Astrocyte (in vitro differentiated cells and primary cell): ENCODE measurements at regions not wholly inside any gene's neighbourhood (a gene's known extent, or its start where the extent isn't known, plus 50 kb on each side); places are given as distances from the start of the nearest gene placed in this dataset.

Experiments used
- DNase-seq: peaks from one replicate; pipeline ENCODE4 v3.0.0-alpha.2; 2010; ENCODE audit warnings: low read depth
- FAIRE-seq: peaks from 2 replicates; lab custom pipeline; 2011; peaks lifted over from hg19 to GRCh38; lab: Jason Lieb, UNC
- H2AFZ ChIP-seq: 2 replicates; pipeline ENCODE4 v1.6.0; 2012; ENCODE audit warnings: low read depth, low read length, inconsistent platforms
- H3K27ac ChIP-seq: 2 replicates; pipeline ENCODE4 v1.5.1; 2011; ENCODE audit warnings: low read depth, low read length, inconsistent platforms
- H3K27me3 ChIP-seq: 2 replicates; pipeline ENCODE4 v1.6.0; 2011; ENCODE audit warnings: low read length, inconsistent platforms; ENCODE audit not compliant: insufficient read depth
- H3K36me3 ChIP-seq: 2 replicates; pipeline ENCODE4 v1.5.1; 2011; ENCODE audit warnings: low read length, inconsistent platforms; ENCODE audit not compliant: insufficient read depth
- H3K4me1 ChIP-seq: 2 replicates; pipeline ENCODE4 v1.5.1; 2011; ENCODE audit warnings: low read length, inconsistent platforms; ENCODE audit not compliant: insufficient read depth
- H3K4me2 ChIP-seq: 2 replicates; pipeline ENCODE4 v1.6.0; 2012; ENCODE audit warnings: low read length, inconsistent platforms
- H3K4me3 ChIP-seq: 2 replicates; pipeline ENCODE4 v1.5.1; 2011; ENCODE audit warnings: low read depth, mild to moderate bottlenecking, low read length, inconsistent platforms; ENCODE audit not compliant: insufficient read depth
- H3K79me2 ChIP-seq: 2 replicates; pipeline ENCODE4 v1.6.0; 2012; ENCODE audit warnings: mild to moderate bottlenecking, low read length, inconsistent platforms; ENCODE audit not compliant: insufficient read depth
- H3K9ac ChIP-seq: 2 replicates; pipeline ENCODE4 v1.6.0; 2012; ENCODE audit warnings: mild to moderate bottlenecking, low read length, inconsistent platforms
- H3K9me3 ChIP-seq: 2 replicates; pipeline ENCODE4 v1.5.1; 2012; ENCODE audit warnings: low read depth, mild to moderate bottlenecking, low read length, inconsistent platforms; ENCODE audit not compliant: insufficient read depth
- H4K20me1 ChIP-seq: 2 replicates; pipeline ENCODE4 v1.6.0; 2012; ENCODE audit warnings: low read length, inconsistent platforms; ENCODE audit not compliant: insufficient read depth
- H3K27ac Mint-ChIP-seq: one replicate; pipeline ENCODE4 v1.8.0; 2021; ENCODE audit warnings: mild to moderate bottlenecking, mixed read lengths; ENCODE audit not compliant: unreplicated experiment
- H3K27me3 Mint-ChIP-seq: one replicate; pipeline ENCODE4 v1.8.0; 2021; ENCODE audit warnings: low read depth, mixed read lengths; ENCODE audit not compliant: unreplicated experiment
- H3K36me3 Mint-ChIP-seq: one replicate; pipeline ENCODE4 v1.8.0; 2021; ENCODE audit warnings: low read depth, mixed read lengths; ENCODE audit not compliant: unreplicated experiment
- H3K4me1 Mint-ChIP-seq: one replicate; pipeline ENCODE4 v1.8.0; 2021; ENCODE audit warnings: low read depth, mixed read lengths; ENCODE audit not compliant: unreplicated experiment
- H3K4me3 Mint-ChIP-seq: one replicate; pipeline ENCODE4 v1.8.0; 2021; ENCODE audit warnings: mild to moderate bottlenecking, moderate library complexity, mixed read lengths; ENCODE audit not compliant: unreplicated experiment
- H3K9me3 Mint-ChIP-seq: one replicate; pipeline ENCODE4 v1.8.0; 2021; ENCODE audit warnings: mild to moderate bottlenecking, mixed read lengths; ENCODE audit not compliant: unreplicated experiment
- CTCF ChIP-seq: IDR thresholded peaks from 2 replicates; pipeline ENCODE4 v1.5.1; 2011; ENCODE audit warnings: low read depth, mild to moderate bottlenecking, inconsistent platforms, low read length, moderate library complexity; ENCODE audit not compliant: insufficient read depth
- EZH2 ChIP-seq: IDR thresholded peaks from 2 replicates; pipeline ENCODE4 v1.6.1; 2012; ENCODE audit warnings: mild to moderate bottlenecking, low read length, inconsistent platforms; ENCODE audit not compliant: insufficient read depth

- H3K79me2 ChIP-seq = no peaks in the 10 kb centered on the region
- H3K27ac ChIP-seq = no peak overlapping the region
- DNase-seq (no peak), FAIRE-seq (no peak)
- H3K9ac ChIP-seq = no peak overlapping the region
- Mint-ChIP-seq H3K36me3 (no peaks in the 10 kb centered on the region), H3K27me3 (no peaks in the 10 kb centered on the region), H3K4me1 (peaks cover 27% of the 10 kb centered on the region), H3K9me3 (peaks cover 4% of the 10 kb centered on the region), H3K27ac (peak overlapping the region; percentile 56), H3K4me3 (no peak overlapping the region)
- H3K36me3 ChIP-seq = no peaks in the 10 kb centered on the region
- no peaks in the 10 kb centered on the region for H3K9me3 ChIP-seq
- no peak overlapping the region for H3K4me3 ChIP-seq
- no peaks in the 10 kb centered on the region for H4K20me1 ChIP-seq
- H3K4me2 ChIP-seq = no peak overlapping the region
- peaks cover 5% of the 10 kb centered on the region for H3K4me1 ChIP-seq
- no peaks in the 10 kb centered on the region for H3K27me3 ChIP-seq
- TF ChIP-seq CTCF (no peak), EZH2 (no peak)
- no peak overlapping the region for H2AFZ ChIP-seq
Observed at GRCh38 chr9:115525111-115526058, 407.4 kb upstream of the TNC start.

- Histone ChIP-seq H3K9ac (no peak overlapping the region), H3K9me3 (no peaks in the 10 kb centered on the region), H3K4me2 (no peak overlapping the region), H3K4me3 (no peak overlapping the region), H3K79me2 (no peaks in the 10 kb centered on the region), H3K36me3 (no peaks in the 10 kb centered on the region), H3K27ac (peak overlapping the region; percentile 22), H3K27me3 (no peaks in the 10 kb centered on the region), H4K20me1 (no peaks in the 10 kb centered on the region), H2AFZ (no peak overlapping the region), H3K4me1 (peaks cover 3% of the 10 kb centered on the region)
- H3K4me3 Mint-ChIP-seq = no peak overlapping the region
- no peak for TF ChIP-seq EZH2
- TF ChIP-seq CTCF = no peak
- H3K27ac Mint-ChIP-seq = peak overlapping the region; percentile 88
- H3K36me3 Mint-ChIP-seq = no peaks in the 10 kb centered on the region
- peaks cover 2% of the 10 kb centered on the region for H3K9me3 Mint-ChIP-seq
- DNase-seq (peak; percentile 93), FAIRE-seq (peak; percentile 91)
- no peaks in the 10 kb centered on the region for H3K27me3 Mint-ChIP-seq
- H3K4me1 Mint-ChIP-seq = peaks cover 10% of the 10 kb centered on the region
Observed at GRCh38 chr9:115531410-115532125, 413.6 kb upstream of the TNC start.
